DOHH2 (cell line): ENCODE measurements at regions not wholly inside any gene's neighbourhood (a gene's known extent, or its start where the extent isn't known, plus 50 kb on each side); places are given as distances from the start of the nearest gene placed in this dataset.

Experiments
- CTCF ChIP-seq: fragments of 200-600 bp; sonication (generic); IDR thresholded peaks from one replicate; pipeline ENCODE4 v1.5.1; 2014; ENCODE audit warnings: antibody characterized with exemption, mild to moderate bottlenecking, low read depth, low read length; ENCODE audit not compliant: poor library complexity, severe bottlenecking
- EZH2phosphoT487 ChIP-seq: fragments of 200-600 bp; sonication (generic); IDR thresholded peaks from 2 replicates; pipeline ENCODE4 v1.6.1; 2017; ENCODE audit warnings: borderline replicate concordance, mild to moderate bottlenecking, antibody characterized with exemption, low read length, moderate library complexity, mixed read lengths

- no peak for TF ChIP-seq CTCF
- TF ChIP-seq EZH2phosphoT487 = no peak
Measured at GRCh38 chr3:115208066-115208750, 61.1 kb upstream of the ZBTB20 start.
